Kidney (tissue), 10 donors: ENCODE measurements at regions not wholly inside any gene's neighbourhood (a gene's known extent, or its start where the extent isn't known, plus 50 kb on each side); places are given as distances from the start of the nearest gene placed in this dataset.
A peak's percentile ranks its signal among the peaks of the same experiment; 100 is the strongest.
"Not testable (repeated sequence)": the region's sequence is repeated elsewhere in the genome, so short reads cannot be mapped to it uniquely, and the experiment has no call there.

ENCODE experiments used
- DNase-seq, 5 donors: peaks; one replicate each; pipeline ENCODE4 v3.0.0-alpha.2; 2013 to 2020
- FAIRE-seq: peaks from 2 replicates; lab custom pipeline; 2012; peaks lifted over from hg19 to GRCh38; lab: Jason Lieb, UNC
- H3K27ac ChIP-seq, 2 donors: one replicate each; pipeline ENCODE4 v1.7.0; 2013; ENCODE audit warnings: low read depth in 2 of 2, low read length in 2 of 2, inconsistent platforms in 1 of 2
- H3K27me3 ChIP-seq: one replicate; pipeline ENCODE4 v1.7.1; 2013; ENCODE audit warnings: low read length, inconsistent platforms; ENCODE audit not compliant: control insufficient read depth, insufficient read depth
- H3K36me3 ChIP-seq, 3 donors: one replicate each; pipeline versions ENCODE4 v1.7.0 to v1.7.1; 2013; ENCODE audit warnings: low read length in 3 of 3, control low read depth in 1 of 3, inconsistent platforms in 1 of 3; ENCODE audit not compliant: insufficient read depth in 3 of 3, control insufficient read depth in 2 of 3
- H3K4me1 ChIP-seq, 3 donors: one replicate each; pipeline versions ENCODE4 v1.7.0 to v1.7.1; 2013; ENCODE audit warnings: low read length in 3 of 3, inconsistent platforms in 1 of 3, low read depth in 1 of 3; ENCODE audit not compliant: control insufficient read depth in 2 of 3, insufficient read depth in 2 of 3
- H3K4me3 ChIP-seq, 3 donors: one replicate each; pipeline versions ENCODE4 v1.7.0 to v1.8.1; 2013; ENCODE audit warnings: low read length in 3 of 3, control low read depth in 1 of 3, inconsistent platforms in 1 of 3
- H3K9ac ChIP-seq, 3 donors: one replicate each; pipeline versions ENCODE4 v1.7.0 to v1.7.1; 2013; ENCODE audit warnings: low read length in 3 of 3, control low read depth in 1 of 3, inconsistent platforms in 1 of 3
- H3K9me3 ChIP-seq, 3 donors: one replicate each; pipeline versions ENCODE4 v1.7.0 to v1.7.1; 2013; ENCODE audit warnings: low read length in 3 of 3, control low read depth in 1 of 3, inconsistent platforms in 1 of 3; ENCODE audit not compliant: control insufficient read depth in 2 of 3, insufficient read depth in 1 of 3
- intact Hi-C: fragments of 100-400 bp; cut with DNase I; formaldehyde crosslinking; loops from one replicate; pipeline ENCODE4 v1.11.1; 2022
- donor health status: control.
- donor health status: control.
- donor health status: DM: yes; HTN: yes; CAD: no.
- donor health status: Normal renal cell carcinoma (clear cell type).

DNA sequence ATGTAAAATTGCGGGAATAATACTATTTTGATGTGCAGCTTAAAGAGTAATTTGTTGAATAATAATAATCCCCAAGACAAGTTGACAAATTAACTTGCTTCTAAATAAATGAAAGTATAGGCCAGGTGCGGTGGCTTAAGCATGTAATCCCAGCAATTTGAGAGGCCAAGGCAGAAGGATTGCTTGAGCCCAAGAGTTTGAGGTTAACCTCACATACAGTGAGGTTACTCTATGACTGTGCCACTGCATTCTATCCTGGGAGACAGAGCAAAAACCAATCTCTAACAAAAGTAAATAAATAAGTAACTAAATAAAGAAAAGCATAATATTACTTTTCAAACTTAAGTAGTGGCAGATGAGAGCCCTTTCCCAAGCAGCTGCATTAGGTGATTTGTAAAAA lies 2341.0 kb downstream of the EPHA3 start:
- H3K4me3 ChIP-seq, DNase-seq, intact Hi-C loops, H3K9ac ChIP-seq, H3K9me3 ChIP-seq, H3K4me1 ChIP-seq, H3K36me3 ChIP-seq, FAIRE-seq, H3K27me3 ChIP-seq, H3K27ac ChIP-seq: not testable (repeated sequence)

DNA sequence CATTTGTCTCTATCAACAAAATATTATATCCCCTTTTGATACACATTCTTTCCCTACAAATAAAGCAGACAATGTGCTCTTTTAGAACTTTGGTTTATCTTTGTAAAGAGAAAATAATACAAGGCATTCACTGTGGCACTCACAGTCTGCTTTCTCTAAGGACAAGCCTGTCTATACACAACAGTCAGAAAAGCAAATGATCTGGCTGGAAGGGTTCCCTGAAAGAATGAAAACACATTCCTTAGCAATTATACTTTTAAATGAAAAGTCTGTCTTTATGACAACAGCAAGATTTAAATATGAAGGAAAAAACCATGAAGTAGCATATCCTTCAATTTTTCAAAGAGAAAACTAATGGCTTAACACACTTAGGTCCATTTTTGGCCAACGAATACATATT lies 2359.1 kb downstream of the EPHA3 start:
- DNase-seq, H3K36me3 ChIP-seq, H3K27ac ChIP-seq, H3K9me3 ChIP-seq, H3K27me3 ChIP-seq, H3K9ac ChIP-seq, FAIRE-seq, H3K4me1 ChIP-seq, intact Hi-C loops, H3K4me3 ChIP-seq: not testable (repeated sequence)

DNA sequence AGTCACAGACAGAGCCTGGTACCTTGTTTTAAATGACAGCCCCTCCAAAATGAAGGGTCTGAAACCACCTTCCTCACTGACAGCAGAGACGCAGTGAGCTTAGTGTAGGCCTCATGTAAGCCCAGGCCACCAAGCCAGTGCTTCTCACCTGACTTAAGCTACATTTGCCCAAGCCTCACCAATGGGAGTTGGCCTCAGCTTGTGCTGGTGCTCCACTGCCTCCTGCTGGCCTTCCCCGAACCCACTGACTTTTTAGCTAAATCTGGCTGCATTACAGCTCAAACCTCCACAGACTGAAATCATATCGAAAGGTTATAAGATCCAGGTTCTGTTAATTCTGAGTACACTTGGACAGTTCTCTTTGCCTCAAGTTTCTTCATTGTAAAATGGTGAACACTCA lies 2361.8 kb downstream of the EPHA3 start:
- H3K9me3 ChIP-seq, H3K27ac ChIP-seq, H3K9ac ChIP-seq, H3K4me1 ChIP-seq, DNase-seq, FAIRE-seq, H3K4me3 ChIP-seq, H3K36me3 ChIP-seq, intact Hi-C loops, H3K27me3 ChIP-seq: not testable (repeated sequence)

DNA sequence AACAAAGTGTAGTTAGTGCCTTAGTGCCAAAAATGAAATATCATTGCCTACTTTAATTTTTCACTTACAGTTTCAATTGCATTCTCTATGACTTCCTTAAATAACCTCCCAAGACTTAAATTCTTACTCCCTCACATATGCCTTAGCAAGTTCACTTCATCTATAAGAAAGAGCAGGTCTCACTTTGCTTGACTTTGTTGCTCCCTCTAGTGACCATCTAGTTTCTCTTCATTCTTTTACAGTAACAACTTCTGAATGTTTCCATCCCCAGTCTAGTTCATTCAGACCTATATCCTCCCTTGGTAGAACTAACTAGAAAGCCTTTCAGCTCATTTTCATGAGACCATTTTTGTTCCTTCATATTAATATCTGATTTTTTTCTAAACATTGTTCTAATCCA lies 2377.6 kb downstream of the EPHA3 start:
- intact Hi-C loops, FAIRE-seq: not testable (repeated sequence)

DNA sequence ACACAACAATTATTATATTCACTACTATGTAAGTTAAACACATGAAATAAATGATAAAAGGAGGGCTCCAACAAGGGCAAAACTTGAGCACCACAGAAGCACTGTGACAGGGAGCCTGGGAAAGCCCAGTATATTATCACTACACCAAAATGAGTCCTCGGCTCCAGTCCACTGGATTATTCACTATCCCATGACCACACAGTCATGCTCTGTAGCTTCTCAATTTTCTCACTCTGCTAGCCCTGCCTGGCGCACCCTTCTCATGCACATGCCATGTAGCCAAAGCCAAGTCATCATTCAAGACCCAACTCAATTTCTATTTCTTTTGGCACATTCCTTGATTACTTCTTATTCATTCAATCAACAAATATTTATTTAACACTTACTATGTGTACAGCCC lies 2378.5 kb downstream of the EPHA3 start:
- intact Hi-C loops, H3K4me1 ChIP-seq, H3K27ac ChIP-seq, FAIRE-seq, H3K9me3 ChIP-seq, H3K36me3 ChIP-seq, H3K4me3 ChIP-seq, H3K27me3 ChIP-seq, H3K9ac ChIP-seq, DNase-seq: not testable (repeated sequence)

More for the DNA sequence above, 2377.6 kb downstream of the EPHA3 start:
- H3K36me3 ChIP-seq, H3K4me1 ChIP-seq, H3K9me3 ChIP-seq, H3K27ac ChIP-seq, H3K4me3 ChIP-seq, H3K27me3 ChIP-seq, H3K9ac ChIP-seq: not testable (repeated sequence)
- peak in 1 of 5 donors; percentile 3 for DNase-seq

DNA sequence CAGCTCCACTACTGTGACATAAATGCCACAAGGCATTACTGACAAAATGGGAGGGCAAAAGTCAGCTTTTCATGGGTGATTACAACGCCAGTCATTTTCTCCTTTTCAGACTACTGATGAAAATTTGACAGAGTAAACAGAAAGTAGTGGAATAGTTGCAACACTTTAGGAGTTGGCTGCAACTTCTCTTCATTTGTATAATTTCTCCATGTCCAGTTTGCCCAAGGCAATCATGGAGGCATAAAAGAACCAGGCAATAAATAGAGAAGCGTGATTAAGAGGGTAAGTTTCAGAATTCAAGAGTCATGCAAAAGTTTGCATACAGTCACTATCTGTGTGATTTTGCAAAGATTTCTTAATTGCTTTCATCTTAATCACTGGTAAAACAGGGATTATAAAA lies 2390.3 kb downstream of the EPHA3 start:
- DNase-seq, H3K9ac ChIP-seq, H3K9me3 ChIP-seq, FAIRE-seq, H3K4me1 ChIP-seq, H3K36me3 ChIP-seq, H3K27me3 ChIP-seq, intact Hi-C loops, H3K4me3 ChIP-seq, H3K27ac ChIP-seq: not testable (repeated sequence)

DNA sequence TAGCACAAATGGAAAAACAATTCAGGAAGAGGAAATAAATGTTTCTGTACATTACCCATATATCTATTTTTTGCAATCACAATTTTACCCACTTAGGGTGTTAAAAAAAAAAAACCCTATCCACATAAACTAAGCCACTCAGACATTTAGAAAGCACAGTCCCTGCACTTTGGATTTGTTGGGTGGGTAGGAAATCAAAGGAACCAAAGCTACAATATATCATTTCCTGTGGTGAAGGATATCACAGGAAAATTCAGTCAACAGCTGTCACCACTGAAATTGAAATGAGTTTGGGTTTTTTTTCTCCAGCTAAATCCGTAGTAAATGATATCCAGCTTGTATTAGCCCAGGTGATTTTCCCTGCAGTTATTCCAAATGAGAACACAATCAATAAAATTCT lies 2392.4 kb downstream of the EPHA3 start:
- H3K27me3 ChIP-seq, FAIRE-seq, H3K4me1 ChIP-seq, H3K4me3 ChIP-seq, H3K36me3 ChIP-seq, DNase-seq, intact Hi-C loops, H3K9ac ChIP-seq, H3K9me3 ChIP-seq, H3K27ac ChIP-seq: not testable (repeated sequence)

DNA sequence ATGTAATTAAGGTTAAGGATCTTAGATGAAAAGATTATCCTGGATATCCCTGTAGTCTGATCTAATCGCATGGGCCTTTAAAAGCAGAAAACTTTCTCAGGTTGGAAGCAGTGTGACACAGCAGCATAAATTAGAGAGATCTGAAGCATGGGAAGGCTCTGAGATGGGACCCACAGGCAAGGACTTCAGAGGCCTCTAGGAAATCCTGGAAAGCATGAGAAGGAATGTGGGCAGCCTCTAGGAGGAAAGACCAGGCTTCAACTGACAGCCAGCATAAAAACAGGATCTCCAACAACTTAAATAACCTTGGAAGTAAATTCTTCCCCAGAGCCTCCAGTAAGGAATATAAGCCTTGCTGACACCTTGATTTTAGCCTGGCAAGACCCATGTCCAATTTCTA lies 2397.5 kb downstream of the EPHA3 start:
- H3K4me3 ChIP-seq, intact Hi-C loops, H3K27ac ChIP-seq, H3K9ac ChIP-seq, H3K4me1 ChIP-seq, DNase-seq, H3K27me3 ChIP-seq, FAIRE-seq, H3K9me3 ChIP-seq, H3K36me3 ChIP-seq: not testable (repeated sequence)
